H1 (cell line): ENCODE measurements at regions not wholly inside any gene's neighbourhood (a gene's known extent, or its start where the extent isn't known, plus 50 kb on each side); places are given as distances from the start of the nearest gene placed in this dataset.

Experiments
- CTCF ChIA-PET: fragments of 300-600 bp; sonication (Branson Sonifier 250); formaldehyde crosslinking; loops from one replicate; lab custom pipeline; 2021; ENCODE audit not compliant: partially characterized antibody; lab: Charles Lee
- POLR2A ChIA-PET: fragments of 300-600 bp; sonication (Branson Sonifier 250); formaldehyde crosslinking; loops from one replicate; lab custom pipeline; 2021; ENCODE audit warnings: inconsistent platforms; ENCODE audit not compliant: partially characterized antibody; lab: Charles Lee
- DNase-seq, 2 experiments: peaks; one replicate each; pipeline versions ENCODE4 v3.0.0 to v3.0.0-alpha.2; 2010 to 2022; ENCODE audit warnings: low spot score in 2 of 2, low read depth in 1 of 2, mixed read lengths in 1 of 2
- FAIRE-seq: peaks from 2 replicates; lab custom pipeline; 2011; peaks lifted over from hg19 to GRCh38; lab: Jason Lieb, UNC
- H2AFZ ChIP-seq: 2 replicates; pipeline ENCODE4 v1.8.1; 2012; ENCODE audit warnings: low read length, inconsistent platforms
- H2AK5ac ChIP-seq: 2 replicates; pipeline ENCODE4 v1.6.1; 2013; ENCODE audit warnings: low read depth, low read length
- H2BK120ac ChIP-seq: replicated peaks from 2 replicates; pipeline ENCODE3; 2013; ENCODE audit warnings: low read depth, low read length, inconsistent platforms
- H2BK12ac ChIP-seq: 2 replicates; pipeline ENCODE4 v1.6.1; 2013; ENCODE audit warnings: low read depth, low read length
- H2BK15ac ChIP-seq: 2 replicates; pipeline ENCODE4 v1.6.1; 2013; ENCODE audit warnings: low read length
- H2BK20ac ChIP-seq: 2 replicates; pipeline ENCODE4 v1.6.1; 2013; ENCODE audit warnings: low read length
- H2BK5ac ChIP-seq: 2 replicates; pipeline ENCODE4 v1.6.1; 2013; ENCODE audit warnings: low read depth, low read length
- H3K14ac ChIP-seq: 2 replicates; pipeline ENCODE4 v1.6.1; 2013; ENCODE audit warnings: inconsistent platforms; ENCODE audit not compliant: insufficient read length
- H3K18ac ChIP-seq: 2 replicates; pipeline ENCODE4 v1.6.1; 2013; ENCODE audit warnings: low read length; ENCODE audit errors: extremely low read depth
- H3K23ac ChIP-seq: 2 replicates; pipeline ENCODE4 v1.6.1; 2013; ENCODE audit warnings: inconsistent platforms; ENCODE audit not compliant: insufficient read length
- H3K23me2 ChIP-seq: 2 replicates; pipeline ENCODE4 v1.6.1; 2013; ENCODE audit warnings: low read depth, low read length
- H3K27ac ChIP-seq: 2 replicates; pipeline ENCODE4 v1.6.1; 2011; ENCODE audit warnings: low read depth, low read length, inconsistent platforms
- H3K27me3 ChIP-seq, 4 experiments: replicated peaks in 1 of 4; 1 replicate in 1 of 4; 2 replicates in 3 of 4; pipeline versions ENCODE4 v1.6.1 to v1.8.1; 2011 to 2013; ENCODE audit warnings: low read length in 3 of 4, mild to moderate bottlenecking in 3 of 4, inconsistent platforms in 2 of 4, mixed read lengths in 2 of 4, moderate library complexity in 1 of 4; ENCODE audit not compliant: control insufficient read depth in 3 of 4, insufficient read depth in 3 of 4; ENCODE audit errors: extremely low read depth in 1 of 4
- H3K36me3 ChIP-seq, 4 experiments: 2 replicates each; pipeline versions ENCODE4 v1.6.1 to v1.8.1; 2011 to 2013; ENCODE audit warnings: mild to moderate bottlenecking in 4 of 4, low read length in 3 of 4, moderate library complexity in 2 of 4, control low read depth in 1 of 4, inconsistent platforms in 1 of 4; ENCODE audit not compliant: insufficient read depth in 4 of 4, control insufficient read depth in 2 of 4
- H3K4ac ChIP-seq: replicated peaks from 2 replicates; pipeline ENCODE3; 2013; ENCODE audit warnings: low read length, low read depth, mixed read lengths, inconsistent platforms; ENCODE audit not compliant: insufficient read length
- H3K4me1 ChIP-seq, 4 experiments: replicated peaks in 1 of 4; 1 replicate in 1 of 4; 2 replicates in 3 of 4; pipeline versions ENCODE4 v1.6.1 to v1.8.1; 2011 to 2013; ENCODE audit warnings: low read length in 3 of 4, inconsistent platforms in 2 of 4, mixed read lengths in 1 of 4; ENCODE audit not compliant: insufficient read depth in 4 of 4, control insufficient read depth in 3 of 4
- H3K4me2 ChIP-seq, 2 experiments: 2 replicates each; pipeline versions ENCODE4 v1.6.1 to v1.8.1; 2011 to 2013; ENCODE audit warnings: low read depth in 2 of 2, low read length in 2 of 2, control low read depth in 1 of 2, inconsistent platforms in 1 of 2, mild to moderate bottlenecking in 1 of 2; ENCODE audit not compliant: insufficient read depth in 1 of 2
- H3K4me3 ChIP-seq, 4 experiments: fragments of 200-600, 300-600 bp in 1 of 4; sonication (generic), shearing (Covaris generic), sonication (Bioruptor Twin) in 1 of 4; 2 replicates each; pipeline versions ENCODE4 v1.5.1 to v1.8.1; 2011 to 2016; ENCODE audit warnings: low read length in 4 of 4, low read depth in 3 of 4, control low read depth in 2 of 4, inconsistent platforms in 2 of 4, mild to moderate bottlenecking in 2 of 4, mixed read lengths in 1 of 4, moderate library complexity in 1 of 4; ENCODE audit not compliant: insufficient read depth in 2 of 4; ENCODE audit errors: extremely low read depth in 1 of 4
- H3K56ac ChIP-seq: replicated peaks from 2 replicates; pipeline ENCODE3; 2013; ENCODE audit warnings: low read depth, mild to moderate bottlenecking, mixed read lengths, low read length, inconsistent platforms; ENCODE audit not compliant: insufficient read length
- H3K79me1 ChIP-seq: 2 replicates; pipeline ENCODE4 v1.6.1; 2013; ENCODE audit warnings: low read depth, low read length, control low read depth
- H3K79me2 ChIP-seq, 2 experiments: 2 replicates each; pipeline versions ENCODE4 v1.6.1 to v1.8.1; 2012 to 2013; ENCODE audit warnings: low read length in 2 of 2, mild to moderate bottlenecking in 2 of 2, inconsistent platforms in 1 of 2; ENCODE audit not compliant: insufficient read depth in 2 of 2, control insufficient read depth in 1 of 2
- H3K9ac ChIP-seq, 4 experiments: replicated peaks in 1 of 4; 1 replicate in 1 of 4; 2 replicates in 3 of 4; pipeline versions ENCODE4 v1.6.1 to v1.8.1; 2011 to 2013; ENCODE audit warnings: low read depth in 3 of 4, low read length in 3 of 4, control low read depth in 2 of 4, mild to moderate bottlenecking in 2 of 4, moderate library complexity in 2 of 4, inconsistent platforms in 1 of 4; ENCODE audit errors: extremely low read depth in 1 of 4
- H3K9me3 ChIP-seq, 2 experiments: 2 replicates each; pipeline versions ENCODE4 v1.6.1 to v1.8.1; 2012 to 2013; ENCODE audit warnings: mild to moderate bottlenecking in 2 of 2, moderate library complexity in 2 of 2, control low read depth in 1 of 2, inconsistent platforms in 1 of 2, low read depth in 1 of 2, low read length in 1 of 2, mixed read lengths in 1 of 2; ENCODE audit not compliant: insufficient read depth in 2 of 2
- H4K20me1 ChIP-seq, 2 experiments: replicated peaks in 1 of 2; 2 replicates each; pipeline versions ENCODE3 to v1.8.1; 2011 to 2013; ENCODE audit warnings: inconsistent platforms in 2 of 2, low read length in 2 of 2, mild to moderate bottlenecking in 1 of 2; ENCODE audit not compliant: insufficient read depth in 2 of 2, control insufficient read depth in 1 of 2
- H4K5ac ChIP-seq: 2 replicates; pipeline ENCODE4 v1.6.1; 2013; ENCODE audit warnings: low read length, low read depth, mixed read lengths, inconsistent platforms; ENCODE audit not compliant: insufficient read length
- H4K8ac ChIP-seq: 2 replicates; pipeline ENCODE4 v1.8.0; 2013; ENCODE audit warnings: mild to moderate bottlenecking, moderate library complexity, low read length, inconsistent platforms; ENCODE audit not compliant: insufficient read depth; ENCODE audit errors: extremely low read depth
- H4K91ac ChIP-seq: replicated peaks from 2 replicates; pipeline ENCODE3; 2013; ENCODE audit warnings: low read length, mixed read lengths, inconsistent platforms; ENCODE audit not compliant: insufficient read length
- BACH1 ChIP-seq: IDR thresholded peaks from 2 replicates; pipeline ENCODE4 v1.6.1; 2012; ENCODE audit warnings: low read length, improper control_type of control experiment
- CBX5 ChIP-seq: fragments of 300-800, 300-1000 bp; sonication (generic); IDR thresholded peaks from 2 replicates; pipeline ENCODE4 v1.7.1; 2016; ENCODE audit warnings: antibody characterized with exemption, low read length, low read depth
- E2F6 ChIP-seq: IDR thresholded peaks from 2 replicates; pipeline ENCODE4 v1.6.1; 2012; ENCODE audit warnings: inconsistent platforms
- HDAC2 ChIP-seq, 2 experiments: fragments of 300-600 bp in 1 of 2; sonication (generic) in 1 of 2; IDR thresholded peaks; 2 replicates each; pipeline ENCODE4 v1.6.1; 2011 to 2012; ENCODE audit warnings: low read depth in 2 of 2, low read length in 2 of 2, mild to moderate bottlenecking in 2 of 2, moderate library complexity in 2 of 2, borderline replicate concordance in 1 of 2, inconsistent platforms in 1 of 2
- JUND ChIP-seq: IDR thresholded peaks from 2 replicates; pipeline ENCODE4 v1.6.1; 2011; ENCODE audit warnings: mild to moderate bottlenecking, improper control_type of control experiment, low read length
- POU5F1 ChIP-seq: IDR thresholded peaks from 2 replicates; pipeline ENCODE4 v1.6.1; 2011; ENCODE audit warnings: low read depth, mild to moderate bottlenecking, low read length, moderate library complexity
- RBBP5 ChIP-seq: IDR thresholded peaks from 2 replicates; pipeline ENCODE4 v1.7.1; 2012; ENCODE audit warnings: low read depth, mild to moderate bottlenecking, inconsistent platforms, low read length, moderate library complexity, borderline replicate concordance
- RFX5 ChIP-seq: IDR thresholded peaks from 2 replicates; pipeline ENCODE4 v1.6.1; 2011; ENCODE audit warnings: low read depth, low read length, improper control_type of control experiment, borderline replicate concordance
- SIN3A ChIP-seq, 2 experiments: IDR thresholded peaks in 1 of 2; conservative IDR thresholded peaks in 1 of 2; 2 replicates each; pipeline ENCODE4 v1.6.1; 2011 to 2012; ENCODE audit warnings: low read length in 2 of 2, improper control_type of control experiment in 1 of 2, low read depth in 1 of 2, mild to moderate bottlenecking in 1 of 2
- SP1 ChIP-seq: IDR thresholded peaks from 2 replicates; pipeline ENCODE4 v1.6.1; 2011; ENCODE audit warnings: low read depth, low read length
- SRF ChIP-seq: IDR thresholded peaks from 2 replicates; pipeline ENCODE4 v1.6.1; 2011; ENCODE audit warnings: mild to moderate bottlenecking, low read depth, low read length, moderate library complexity
- SUZ12 ChIP-seq: fragments of 200-600 bp; sonication (generic); IDR thresholded peaks from 2 replicates; pipeline ENCODE4 v1.6.1; 2012; ENCODE audit warnings: mild to moderate bottlenecking, inconsistent platforms, low read length, moderate library complexity, mixed read lengths
- TBP ChIP-seq: IDR thresholded peaks from 2 replicates; pipeline ENCODE4 v1.6.1; 2011; ENCODE audit warnings: low read depth, low read length, improper control_type of control experiment
- WGBS, 2 experiments: shearing (Covaris generic) in 1 of 2; methylation state at CpG; one replicate each; pipeline versions ENCODE4 v1.1.6 to v1.1.7; 2013 to 2015; ENCODE audit warnings: low lambda C conversion rate in 2 of 2, mixed read lengths in 2 of 2, inconsistent platforms in 1 of 2, low coverage in 1 of 2, missing lambda C conversion rate in 1 of 2; ENCODE audit not compliant: insufficient replicate concordance in 2 of 2, insufficient coverage in 1 of 2, insufficient read length in 1 of 2; ENCODE audit errors: extremely low coverage in 1 of 2, missing lambda C conversion rate in 1 of 2; 5-methylcytosine and 5-hydroxymethylcytosine counted together
- TF ChIP-seq, protein P1 (sequence below): IDR thresholded peaks from 2 replicates; pipeline ENCODE4 v1.6.1; 2012; ENCODE audit warnings: inconsistent platforms

- no peak overlapping the region for H4K5ac ChIP-seq
- H3K4me3 ChIP-seq, result no peak overlapping the region
- no peak overlapping the region for H3K14ac ChIP-seq
- H3K23ac ChIP-seq, result no peak overlapping the region
- H2AFZ ChIP-seq, result no peak overlapping the region
- H3K27me3 ChIP-seq, result no peaks in the 10 kb centered on the region
- no peaks in the 10 kb centered on the region for H3K4me1 ChIP-seq
- no peak overlapping the region for H4K8ac ChIP-seq
- no peaks in the 10 kb centered on the region for H3K79me2 ChIP-seq
- H4K91ac ChIP-seq, result no peak overlapping the region
- H3K18ac ChIP-seq, result no peak overlapping the region
- no peaks in the 10 kb centered on the region for H3K9me3 ChIP-seq
- no peak overlapping the region for H3K56ac ChIP-seq
- no peak overlapping the region for H3K9ac ChIP-seq
- H4K20me1 ChIP-seq, result no peaks in the 10 kb centered on the region
- H3K23me2 ChIP-seq, result no peaks in the 10 kb centered on the region
- CTCF ChIA-PET, result interaction anchor here (0.6 to 1.5 kb wide), 2 partner anchors 76 to 1909 kb away, joined by 3 read pairs; no protein-coding TSS in a partner anchor
- H3K79me1 ChIP-seq, result no peaks in the 10 kb centered on the region
- DNase-seq (no peak), FAIRE-seq (no peak)
- no peaks in the 10 kb centered on the region for H3K36me3 ChIP-seq
- H2BK15ac ChIP-seq, result no peak overlapping the region
- POLR2A ChIA-PET, result no interaction called here
- no peak overlapping the region for H2AK5ac ChIP-seq
- WGBS, 2 experiments, result 95% methylated on average over 2 of the region's 2 CpGs; no CpG with 5 or more reads in 1 of the 2 experiments
- H3K4me2 ChIP-seq, result no peak overlapping the region
- H2BK5ac ChIP-seq, result no peak overlapping the region
- no peak overlapping the region for H3K4ac ChIP-seq
- no peak overlapping the region for H2BK12ac ChIP-seq
- no peak overlapping the region for H3K27ac ChIP-seq
- H2BK120ac ChIP-seq, result no peak overlapping the region
- H2BK20ac ChIP-seq, result no peak overlapping the region
- TF ChIP-seq RFX5 (no peak), CBX5 (no peak), JUND (no peak), TBP (no peak), E2F6 (no peak), HDAC2 (IDR thresholded peaks at IDR 0.05; ENCODE audit: borderline replicate concordance in 1 of 2, low read depth in 2 of 2, low read length in 2 of 2) (no peak), SP1 (no peak), RBBP5 (no peak), SRF (no peak), SIN3A (conservative IDR thresholded peaks at IDR 0.05 in 1 of 2, IDR thresholded peaks at IDR 0.05 in 1 of 2; ENCODE audit: low read depth in 1 of 2, low read length in 2 of 2) (no peak), SUZ12 (no peak), BACH1 (no peak), POU5F1 (no peak)
- TF ChIP-seq, protein P1, sequence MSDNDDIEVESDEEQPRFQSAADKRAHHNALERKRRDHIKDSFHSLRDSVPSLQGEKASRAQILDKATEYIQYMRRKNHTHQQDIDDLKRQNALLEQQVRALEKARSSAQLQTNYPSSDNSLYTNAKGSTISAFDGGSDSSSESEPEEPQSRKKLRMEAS, result no peak
Observed at GRCh38 chr16:79911660-79912059, 311.1 kb upstream of the MAF start.
